ENCODE measurements at regions not wholly inside any gene's neighbourhood (a gene's known extent, or its start where the extent isn't known, plus 50 kb on each side); places are given as distances from the start of the nearest gene placed in this dataset.

- no peak overlapping the region for H3K27ac ChIP-seq (ENCODE audit: insufficient read length, low read depth, low read length)
- Mint-ChIP-seq H3K4me1 (peaks cover 0 to 18% of the 10 kb centered on the region in 2 experiments; a peak in 2 of 4 replicates), H3K36me3 (ENCODE audit: insufficient read depth in 1 of 3, low read depth in 3 of 3) (no peaks in the 10 kb centered on the region), H3K9me3 (no peaks in the 10 kb centered on the region), H3K4me3 (no peak overlapping the region), H3K27me3 (ENCODE audit: low read depth) (no peaks in the 10 kb centered on the region; the same call in 1 of the 2 replicates), H3K27ac (no peak overlapping the region)
- H4K91ac ChIP-seq (ENCODE audit: insufficient read length, low read depth, low read length) = no peak overlapping the region
- H3K18ac ChIP-seq (ENCODE audit: insufficient read length, low read depth, low read length) = no peak overlapping the region
- no peaks in the 10 kb centered on the region for H3K9me3 ChIP-seq (ENCODE audit: control insufficient read depth, low read depth, low read length)
- H3K27me3 ChIP-seq (ENCODE audit: insufficient read depth, low read length) = no peaks in the 10 kb centered on the region
- no peak overlapping the region for H2BK120ac ChIP-seq (ENCODE audit: low read depth, low read length, poor library complexity, severe bottlenecking)
- no peak overlapping the region for H3K56ac ChIP-seq (ENCODE audit: insufficient read length, low read depth, low read length)
- no peak for DNase-seq
- no peak overlapping the region for H2BK12ac ChIP-seq (ENCODE audit: insufficient read length, low read depth, low read length)
- H3K23me2 ChIP-seq (ENCODE audit: insufficient read length, low read depth, low read length, poor library complexity, severe bottlenecking) = no peaks in the 10 kb centered on the region
- H2BK5ac ChIP-seq (ENCODE audit: insufficient read length, low read length) = no peak overlapping the region
- TF ChIP-seq CTCF (conservative IDR thresholded peaks at IDR 0.05) = no peak
- no peaks in the 10 kb centered on the region for H4K20me1 ChIP-seq (ENCODE audit: control insufficient read depth, insufficient read depth, insufficient read length)
- H2AK5ac ChIP-seq (ENCODE audit: insufficient read length, low read length) = no peak overlapping the region
- no peak overlapping the region for H2AFZ ChIP-seq (ENCODE audit: low read length)
- no peak overlapping the region for H4K5ac ChIP-seq (ENCODE audit: insufficient read length, low read depth, low read length)
- H3K14ac ChIP-seq (ENCODE audit: insufficient read depth, low read length) = no peak overlapping the region
- H2BK20ac ChIP-seq (ENCODE audit: low read depth, low read length, poor library complexity, severe bottlenecking) = no peak overlapping the region
- no peaks in the 10 kb centered on the region for H3K79me1 ChIP-seq (ENCODE audit: insufficient read depth, low read depth, low read length, poor library complexity, severe bottlenecking)
- no peak overlapping the region for H3K9ac ChIP-seq (ENCODE audit: extremely low read depth, insufficient read length, low read length)
- H3K4me2 ChIP-seq (ENCODE audit: insufficient read depth, insufficient read length, low read length) = no peak overlapping the region
- H2BK15ac ChIP-seq (ENCODE audit: low read depth, low read length) = no peak overlapping the region
- no peaks in the 10 kb centered on the region for H3K79me2 ChIP-seq (ENCODE audit: insufficient read depth, low read length)
- H4K8ac ChIP-seq (replicated peaks; ENCODE audit: insufficient read length, low read depth, low read length) = no peak overlapping the region
- H3K4me1 ChIP-seq (ENCODE audit: insufficient read depth, low read length) = no peaks in the 10 kb centered on the region
- H3K23ac ChIP-seq (ENCODE audit: insufficient read length, low read depth, low read length) = no peak overlapping the region
- H3T11ph ChIP-seq (ENCODE audit: low read length) = no peak overlapping the region
- no peak overlapping the region for H3K4ac ChIP-seq (ENCODE audit: low read depth, low read length)
These were observed 270.7 kb upstream of the PAPPA start for GRCh38 chr9:115882911-115883310.
